PC-3 (cell line): ENCODE measurements at regions not wholly inside any gene's neighbourhood (a gene's known extent, or its start where the extent isn't known, plus 50 kb on each side); places are given as distances from the start of the nearest gene placed in this dataset.

Source experiments
- ATAC-seq: fragments of 200-7000 bp; cut with Tn5 transposase; 2 replicates; pipeline ENCODE4 v1.9.1; 2020; ENCODE audit warnings: mild to moderate bottlenecking, moderate library complexity
- BruUV-seq: library from RNA; stranded (reverse); fragments of 400-500 nt; replicated peaks from 2 replicates; lab custom pipeline; 2021; lab: Mats Ljungman, UMichigan
- CTCF ChIA-PET: fragments of 300-600 bp; sonication (Branson Sonifier 250); formaldehyde crosslinking; loops from one replicate; lab custom pipeline; 2022; ENCODE audit warnings: antibody characterized with exemption; lab: Charles Lee
- POLR2A ChIA-PET: fragments of 300-600 bp; sonication (Branson Sonifier 250); formaldehyde crosslinking; loops from one replicate; lab custom pipeline; 2022; ENCODE audit warnings: antibody characterized with exemption; ENCODE audit not compliant: unreplicated experiment; lab: Charles Lee
- DNase-seq: peaks from one replicate; pipeline ENCODE4 v3.0.0-alpha.2; 2015
- H2AFZ ChIP-seq: fragments of 300-600 bp; sonication (generic); 2 replicates; pipeline ENCODE4 v1.6.0; 2016; ENCODE audit warnings: antibody characterized with exemption, low read length
- H3F3A ChIP-seq: fragments of 300-600 bp; sonication (generic); one replicate; pipeline ENCODE4 v1.6.0; 2017; ENCODE audit warnings: antibody characterized with exemption, low read length, control low read depth, mild to moderate bottlenecking; ENCODE audit not compliant: unreplicated experiment
- H3K27ac ChIP-seq: fragments of 300-600 bp; sonication (generic); 2 replicates; pipeline ENCODE4 v1.5.1; 2016; ENCODE audit warnings: mild to moderate bottlenecking, low read length
- H3K27me3 ChIP-seq: fragments of 300-600 bp; sonication (generic); 2 replicates; pipeline ENCODE4 v1.6.1; 2016; ENCODE audit warnings: low read length, mixed read lengths
- H3K36me3 ChIP-seq: fragments of 300-600 bp; sonication (generic); 2 replicates; pipeline ENCODE4 v1.6.1; 2016; ENCODE audit warnings: low read depth, mixed run types, low read length, mixed read lengths
- H3K4me1 ChIP-seq: fragments of 300-600 bp; sonication (generic); 2 replicates; pipeline ENCODE4 v1.5.1; 2016; ENCODE audit warnings: low read length; ENCODE audit not compliant: insufficient read depth
- H3K4me2 ChIP-seq: fragments of 300-600 bp; sonication (generic); 2 replicates; pipeline ENCODE4 v1.6.0; 2016; ENCODE audit warnings: low read length
- H3K4me3 ChIP-seq: fragments of 300-600 bp; sonication (generic); 2 replicates; pipeline ENCODE4 v1.5.1; 2016; ENCODE audit warnings: mild to moderate bottlenecking, low read length, mixed read lengths
- H3K79me2 ChIP-seq: fragments of 300-600 bp; sonication (generic); 2 replicates; pipeline ENCODE4 v1.6.1; 2017; ENCODE audit warnings: low read length, mixed read lengths
- H3K9ac ChIP-seq: fragments of 300-600 bp; sonication (generic); 2 replicates; pipeline ENCODE4 v1.6.0; 2016; ENCODE audit warnings: mild to moderate bottlenecking, low read length
- H3K9me2 ChIP-seq: fragments of 300-600 bp; sonication (generic); replicated peaks from 2 replicates; pipeline ENCODE4 v1.6.1; 2016; ENCODE audit warnings: mixed run types, low read length, mixed read lengths
- H3K9me3 ChIP-seq: fragments of 300-600 bp; sonication (generic); 2 replicates; pipeline ENCODE4 v1.6.1; 2016; ENCODE audit warnings: low read length, mixed read lengths
- H4K20me1 ChIP-seq: fragments of 300-600 bp; sonication (generic); 2 replicates; pipeline ENCODE4 v1.6.1; 2016; ENCODE audit warnings: low read length, mixed read lengths
- EZH2 ChIP-seq: fragments of 300-600 bp; sonication (generic); IDR thresholded peaks from one replicate; pipeline ENCODE4 v1.6.1; 2017; ENCODE audit warnings: antibody characterized with exemption, mild to moderate bottlenecking, low read length; ENCODE audit not compliant: unreplicated experiment
- EZH2phosphoT487 ChIP-seq: fragments of 300-600 bp; sonication (generic); IDR thresholded peaks from 2 replicates; pipeline ENCODE4 v1.6.1; 2018; ENCODE audit warnings: mild to moderate bottlenecking, antibody characterized with exemption, low read length, borderline replicate concordance
- intact Hi-C: fragments of 100-400 bp; cut with micrococcal nuclease; formaldehyde crosslinking; loops from 2 replicates; pipeline ENCODE4 v1.9.0; 2023
- TF ChIP-seq, protein P1 (sequence below): fragments of 300-600 bp; sonication (generic); conservative IDR thresholded peaks from 2 replicates; pipeline ENCODE4 v1.5.1; 2017; ENCODE audit warnings: antibody characterized with exemption, low read depth, mild to moderate bottlenecking, low read length

DNA sequence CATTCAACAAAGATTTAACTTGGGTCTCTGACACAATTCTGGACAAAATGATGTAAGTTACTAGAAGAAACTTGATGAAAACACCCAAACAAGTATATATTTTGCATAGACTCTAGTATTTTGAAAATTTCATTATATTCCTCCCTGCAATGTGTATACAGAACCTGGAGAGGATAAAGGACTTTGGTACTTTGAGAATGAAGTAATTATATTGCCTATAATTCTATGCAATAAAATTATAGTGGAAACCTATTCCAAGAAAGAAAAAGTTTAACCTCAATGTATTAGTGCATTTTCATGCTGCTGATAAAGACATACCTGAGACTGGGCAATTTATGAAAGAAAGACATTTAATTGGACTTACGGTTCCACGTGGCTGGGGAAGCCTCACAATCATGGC is 1146.1 kb downstream of the KCNT2 start:
- no peak overlapping the region for H3K4me2 ChIP-seq

DNA sequence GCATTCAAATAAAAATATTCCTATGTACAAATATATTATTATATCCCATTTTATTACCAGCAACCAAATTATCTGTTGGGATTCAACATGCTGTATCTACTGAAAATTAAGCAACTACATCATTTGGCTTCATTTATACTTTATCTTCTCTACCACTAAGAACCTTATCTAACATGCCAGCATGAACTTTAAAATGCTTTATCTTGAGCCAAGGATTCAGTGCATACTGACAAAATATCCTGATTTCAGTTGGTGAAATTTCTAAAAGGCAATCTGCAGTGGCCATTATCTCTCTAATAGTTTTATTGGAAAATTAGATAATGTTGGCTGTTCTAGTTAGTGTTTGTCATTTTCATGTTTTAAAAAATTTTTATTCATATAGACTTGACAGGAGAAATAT is 1149.9 kb downstream of the KCNT2 start:
- Histone ChIP-seq H3K36me3 (no peaks in the 10 kb centered on the region), H3K9me2 (no peaks in the 10 kb centered on the region), H3K9ac (no peak overlapping the region), H3K4me3 (no peak overlapping the region), H3K4me1 (no peaks in the 10 kb centered on the region), H4K20me1 (no peaks in the 10 kb centered on the region), H3K27me3 (no peaks in the 10 kb centered on the region), H3K27ac (no peak overlapping the region), H3K4me2 (no peak overlapping the region), H3K79me2 (no peaks in the 10 kb centered on the region), H3F3A (no peaks in the 10 kb centered on the region), H2AFZ (no peak overlapping the region), H3K9me3 (no peaks in the 10 kb centered on the region)
- intact Hi-C loops, result no loop called here
- CTCF ChIA-PET, result no interaction called here
- DNase-seq (no peak), ATAC-seq (no peak)
- POLR2A ChIA-PET, result no interaction called here
- TF ChIP-seq EZH2 (no peak), EZH2phosphoT487 (no peak)
- TF ChIP-seq, protein P1, sequence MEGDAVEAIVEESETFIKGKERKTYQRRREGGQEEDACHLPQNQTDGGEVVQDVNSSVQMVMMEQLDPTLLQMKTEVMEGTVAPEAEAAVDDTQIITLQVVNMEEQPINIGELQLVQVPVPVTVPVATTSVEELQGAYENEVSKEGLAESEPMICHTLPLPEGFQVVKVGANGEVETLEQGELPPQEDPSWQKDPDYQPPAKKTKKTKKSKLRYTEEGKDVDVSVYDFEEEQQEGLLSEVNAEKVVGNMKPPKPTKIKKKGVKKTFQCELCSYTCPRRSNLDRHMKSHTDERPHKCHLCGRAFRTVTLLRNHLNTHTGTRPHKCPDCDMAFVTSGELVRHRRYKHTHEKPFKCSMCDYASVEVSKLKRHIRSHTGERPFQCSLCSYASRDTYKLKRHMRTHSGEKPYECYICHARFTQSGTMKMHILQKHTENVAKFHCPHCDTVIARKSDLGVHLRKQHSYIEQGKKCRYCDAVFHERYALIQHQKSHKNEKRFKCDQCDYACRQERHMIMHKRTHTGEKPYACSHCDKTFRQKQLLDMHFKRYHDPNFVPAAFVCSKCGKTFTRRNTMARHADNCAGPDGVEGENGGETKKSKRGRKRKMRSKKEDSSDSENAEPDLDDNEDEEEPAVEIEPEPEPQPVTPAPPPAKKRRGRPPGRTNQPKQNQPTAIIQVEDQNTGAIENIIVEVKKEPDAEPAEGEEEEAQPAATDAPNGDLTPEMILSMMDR, result no peak
- no TSS peak for BruUV-seq

More for the DNA sequence above, 1146.1 kb downstream of the KCNT2 start:
- intact Hi-C loops, result no loop called here
- ATAC-seq, result no peak
- Histone ChIP-seq H3K4me1 (no peaks in the 10 kb centered on the region), H3F3A (no peaks in the 10 kb centered on the region), H3K36me3 (no peaks in the 10 kb centered on the region), H3K27ac (no peak overlapping the region), H3K9me2 (no peaks in the 10 kb centered on the region), H3K79me2 (no peaks in the 10 kb centered on the region), H3K9me3 (no peaks in the 10 kb centered on the region), H4K20me1 (no peaks in the 10 kb centered on the region), H3K9ac (no peak overlapping the region), H2AFZ (no peak overlapping the region), H3K27me3 (no peaks in the 10 kb centered on the region), H3K4me3 (no peak overlapping the region)
- BruUV-seq, result no TSS peak
- no peak for TF ChIP-seq EZH2
- no peak for TF ChIP-seq EZH2phosphoT487
- TF ChIP-seq, protein P1, result no peak
- ChIA-PET CTCF (no interaction called here), POLR2A (no interaction called here)
- DNase-seq, result no peak

DNA sequence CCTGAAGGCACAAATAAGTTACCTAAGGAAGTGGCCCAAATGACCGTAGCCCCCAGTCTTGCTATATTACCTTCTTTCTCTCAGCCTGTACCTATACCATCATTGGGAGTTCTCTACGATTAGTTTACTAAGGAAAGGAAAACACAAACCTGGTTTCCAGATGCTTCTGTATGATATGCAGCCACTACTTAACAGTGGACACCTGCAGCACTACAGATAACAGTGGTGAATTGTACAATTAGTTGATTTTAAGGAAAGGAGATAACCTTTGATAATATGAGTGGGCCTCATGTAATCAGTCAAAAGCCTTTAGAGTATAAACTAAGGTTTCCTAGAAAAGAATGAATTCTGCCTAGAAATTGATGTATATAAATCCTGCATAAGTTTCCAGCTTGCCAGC is 1157.4 kb downstream of the KCNT2 start:
- intact Hi-C loops, result no loop called here
- BruUV-seq, result no TSS peak

More for the DNA sequence above, 1157.4 kb downstream of the KCNT2 start:
- H3K9me3 ChIP-seq, result no peaks in the 10 kb centered on the region
- H3K36me3 ChIP-seq, result no peaks in the 10 kb centered on the region
- no peak for DNase-seq
- no peak overlapping the region for H3K27ac ChIP-seq
- no peaks in the 10 kb centered on the region for H4K20me1 ChIP-seq
- no peak overlapping the region for H3K9ac ChIP-seq
- H3K4me2 ChIP-seq, result no peak overlapping the region
- TF ChIP-seq EZH2 (no peak), EZH2phosphoT487 (no peak)
- TF ChIP-seq, protein P1, result no peak
- no peaks in the 10 kb centered on the region for H3K4me1 ChIP-seq
- no peaks in the 10 kb centered on the region for H3F3A ChIP-seq
- ATAC-seq, result no peak
- CTCF ChIA-PET, result no interaction called here
- no peak overlapping the region for H2AFZ ChIP-seq
- no peaks in the 10 kb centered on the region for H3K79me2 ChIP-seq
- POLR2A ChIA-PET, result no interaction called here
- H3K27me3 ChIP-seq, result no peaks in the 10 kb centered on the region
- no peak overlapping the region for H3K4me3 ChIP-seq
- no peaks in the 10 kb centered on the region for H3K9me2 ChIP-seq
